HCT116 (cell line): ENCODE measurements at regions not wholly inside any gene's neighbourhood (a gene's known extent, or its start where the extent isn't known, plus 50 kb on each side); places are given as distances from the start of the nearest gene placed in this dataset.

ENCODE experiments used
- ATAC-seq: fragments of 200-7000 bp; cut with Tn5 transposase; 2 replicates; pipeline ENCODE4 v1.9.1; 2020; ENCODE audit warnings: mild to moderate bottlenecking, moderate library complexity
- BruUV-seq: library from RNA; stranded (reverse); fragments of 400-500 nt; replicated peaks from 2 replicates; lab custom pipeline; 2021; lab: Mats Ljungman, UMichigan
- CTCF ChIA-PET: fragments of 300-600 bp; sonication (Branson Sonifier 250); formaldehyde crosslinking; loops from one replicate; lab custom pipeline; 2021; ENCODE audit warnings: antibody characterized with exemption; lab: Charles Lee
- POLR2A ChIA-PET: fragments of 300-600, 350-600 bp; sonication (Branson Sonifier 250); formaldehyde crosslinking; loops from one replicate; lab custom pipeline; 2021; ENCODE audit warnings: antibody characterized with exemption; lab: Charles Lee
- RAD21 ChIA-PET, 2 experiments: fragments of 300-600 bp; sonication (Branson Sonifier 250); formaldehyde crosslinking; loops; one replicate each; lab custom pipeline; 2023; ENCODE audit warnings: low total read pairs in 2 of 2; ENCODE audit not compliant: uncharacterized antibody in 2 of 2, unreplicated experiment in 2 of 2, low non-redundant PET in 1 of 2; lab: Charles Lee
- DNase-seq: peaks from one replicate; pipeline ENCODE4 v3.0.0-alpha.2; 2010; ENCODE audit warnings: low read depth, low spot score
- H2AFZ ChIP-seq: fragments of 200-600 bp; shearing (Covaris generic), sonication (generic); 2 replicates; pipeline ENCODE4 v1.6.1; 2017; ENCODE audit warnings: low read depth, mixed run types, mixed read lengths, antibody characterized with exemption, low read length; ENCODE audit not compliant: poor library complexity, severe bottlenecking
- H3K27ac ChIP-seq: 2 replicates; pipeline ENCODE4 v1.5.1; 2012; ENCODE audit warnings: low read depth, low read length
- H3K27me3 ChIP-seq: fragments of 200-600 bp; sonication (generic); 2 replicates; pipeline ENCODE4 v1.6.1; 2016; ENCODE audit warnings: mixed run types, low read length, mixed read lengths; ENCODE audit not compliant: insufficient read depth
- H3K36me3 ChIP-seq, 2 experiments: fragments of 200-500 bp in 1 of 2; fragments of 200-600 bp in 1 of 2; sonication (Bioruptor generic) in 1 of 2; sonication (generic) in 1 of 2; 2 replicates each; pipeline versions ENCODE4 v1.5.1 to v1.6.1; 2014 to 2016; ENCODE audit warnings: low read length in 2 of 2, inconsistent platforms in 1 of 2, mixed read lengths in 1 of 2, mixed run types in 1 of 2; ENCODE audit not compliant: insufficient read depth in 2 of 2, control insufficient read depth in 1 of 2
- H3K4me1 ChIP-seq, 2 experiments: fragments of 200-600 bp in 1 of 2; sonication (generic) in 1 of 2; 2 replicates each; pipeline versions ENCODE4 v1.5.1 to v1.6.1; 2012 to 2017; ENCODE audit warnings: low read length in 2 of 2, inconsistent platforms in 1 of 2, mild to moderate bottlenecking in 1 of 2, mixed read lengths in 1 of 2, mixed run types in 1 of 2, moderate library complexity in 1 of 2; ENCODE audit not compliant: insufficient read depth in 2 of 2, control insufficient read depth in 1 of 2
- H3K4me2 ChIP-seq: fragments of 200-600 bp; sonication (generic); 2 replicates; pipeline ENCODE4 v1.6.1; 2017; ENCODE audit warnings: mixed run types, low read length, mixed read lengths
- H3K4me3 ChIP-seq, 2 experiments: fragments of 200-600 bp in 1 of 2; sonication (generic) in 1 of 2; replicated peaks in 1 of 2; 2 replicates each; pipeline ENCODE4 v1.5.1; 2011 to 2016; ENCODE audit warnings: low read length in 2 of 2, control low read depth in 1 of 2, low read depth in 1 of 2, mild to moderate bottlenecking in 1 of 2, mixed read lengths in 1 of 2, mixed run types in 1 of 2
- H3K79me2 ChIP-seq: fragments of 200-600 bp; sonication (generic); 2 replicates; pipeline ENCODE4 v1.6.1; 2017; ENCODE audit warnings: mild to moderate bottlenecking, mixed run types, low read length, moderate library complexity, mixed read lengths; ENCODE audit not compliant: insufficient read depth
- H3K9ac ChIP-seq: fragments of 200-600 bp; sonication (generic); 2 replicates; pipeline ENCODE4 v1.6.1; 2016; ENCODE audit warnings: low read length, mixed read lengths
- H3K9me2 ChIP-seq: fragments of 200-600 bp; sonication (generic), shearing (Covaris generic); 2 replicates; pipeline ENCODE4 v1.6.1; 2017; ENCODE audit warnings: mixed run types, mild to moderate bottlenecking, moderate library complexity; ENCODE audit not compliant: insufficient read depth
- H3K9me3 ChIP-seq, 2 experiments: fragments of 200-500 bp in 1 of 2; fragments of 200-600 bp in 1 of 2; sonication (Bioruptor generic) in 1 of 2; sonication (generic) in 1 of 2; 2 replicates each; pipeline ENCODE4 v1.6.1; 2014 to 2017; ENCODE audit warnings: low read length in 2 of 2, mixed read lengths in 2 of 2, inconsistent platforms in 1 of 2, low read depth in 1 of 2, mild to moderate bottlenecking in 1 of 2, mixed run types in 1 of 2, moderate library complexity in 1 of 2; ENCODE audit not compliant: control insufficient read depth in 1 of 2, insufficient read depth in 1 of 2
- H4K20me1 ChIP-seq: fragments of 200-600 bp; sonication (generic), shearing (Covaris generic); 2 replicates; pipeline ENCODE4 v1.6.1; 2017; ENCODE audit warnings: mixed run types, mild to moderate bottlenecking, moderate library complexity; ENCODE audit not compliant: insufficient read depth
- ATF3 ChIP-seq: IDR thresholded peaks from 2 replicates; pipeline ENCODE4 v1.6.1; 2012
- CBX3 ChIP-seq: IDR thresholded peaks from 2 replicates; pipeline ENCODE4 v1.6.1; 2012; ENCODE audit warnings: low read depth
- CTCF ChIP-seq, 3 experiments: fragments of 200-600 bp in 1 of 3; sonication (generic) in 1 of 3; IDR thresholded peaks in 2 of 3; conservative IDR thresholded peaks in 1 of 3; 2 replicates each; pipeline ENCODE4 v1.5.1; 2012 to 2017; ENCODE audit warnings: low read depth in 2 of 3, low read length in 2 of 3, antibody characterized with exemption in 1 of 3, borderline replicate concordance in 1 of 3, control low read depth in 1 of 3, mild to moderate bottlenecking in 1 of 3, mixed read lengths in 1 of 3, mixed run types in 1 of 3, moderate library complexity in 1 of 3; ENCODE audit not compliant: insufficient read depth in 1 of 3
- EGR1 ChIP-seq: IDR thresholded peaks from 2 replicates; pipeline ENCODE4 v1.6.1; 2012; ENCODE audit warnings: low read depth
- ELF1 ChIP-seq: IDR thresholded peaks from 2 replicates; pipeline ENCODE4 v1.6.1; 2012; ENCODE audit warnings: low read depth, borderline replicate concordance
- EZH2 ChIP-seq: fragments of 200-600 bp; sonication (generic); IDR thresholded peaks from 2 replicates; pipeline ENCODE4 v1.6.1; 2017; ENCODE audit warnings: antibody characterized with exemption, mixed run types
- EZH2phosphoT487 ChIP-seq: fragments of 200-600 bp; IDR thresholded peaks from 2 replicates; pipeline ENCODE4 v1.6.1; 2018; ENCODE audit warnings: antibody characterized with exemption, borderline replicate concordance
- FOSL1 ChIP-seq: IDR thresholded peaks from 2 replicates; pipeline ENCODE4 v1.6.1; 2012; ENCODE audit warnings: low read depth
- JUND ChIP-seq: IDR thresholded peaks from 2 replicates; pipeline ENCODE4 v1.6.1; 2012
- MAX ChIP-seq: IDR thresholded peaks from 2 replicates; pipeline ENCODE4 v1.6.1; 2012
- POLR2A ChIP-seq: IDR thresholded peaks from 2 replicates; pipeline ENCODE4 v1.7.0; 2011; ENCODE audit warnings: borderline replicate concordance; ENCODE audit not compliant: insufficient read depth, insufficient read length; ENCODE audit errors: extremely low read depth
- POLR2AphosphoS5 ChIP-seq: IDR thresholded peaks from 2 replicates; pipeline ENCODE4 v1.6.1; 2011; ENCODE audit warnings: mild to moderate bottlenecking, low read depth, low read length, moderate library complexity
- RAD21 ChIP-seq: IDR thresholded peaks from 2 replicates; pipeline ENCODE4 v1.6.1; 2012; ENCODE audit warnings: low read depth, mild to moderate bottlenecking
- SIN3A ChIP-seq: IDR thresholded peaks from 2 replicates; pipeline ENCODE4 v1.6.1; 2012; ENCODE audit warnings: low read depth
- SP1 ChIP-seq: IDR thresholded peaks from 2 replicates; pipeline ENCODE4 v1.6.1; 2012; ENCODE audit warnings: low read depth
- TCF7L2 ChIP-seq: IDR thresholded peaks from 2 replicates; pipeline ENCODE4 v1.7.0; 2011; ENCODE audit warnings: borderline replicate concordance, inconsistent platforms; ENCODE audit not compliant: insufficient read depth, insufficient read length; ENCODE audit errors: extremely low read depth
- ZFX ChIP-seq: fragments of 450-650 bp; IDR thresholded peaks from 2 replicates; pipeline ENCODE4 v1.6.1; 2017
- ZNF274 ChIP-seq: fragments of 200-500 bp; sonication (Bioruptor generic); IDR thresholded peaks from 2 replicates; pipeline ENCODE4 v1.6.1; 2014; ENCODE audit warnings: mild to moderate bottlenecking, low read depth, low read length, inconsistent platforms
- intact Hi-C: fragments of 100-400 bp; cut with micrococcal nuclease; formaldehyde crosslinking; loops from 2 replicates; pipeline ENCODE4 v1.10.0; 2022
- TF ChIP-seq, protein P1 (sequence below): IDR thresholded peaks from 2 replicates; pipeline ENCODE4 v1.6.1; 2012; ENCODE audit warnings: low read depth
- TF ChIP-seq, protein P2 (sequence below): IDR thresholded peaks from 2 replicates; pipeline ENCODE4 v1.6.1; 2011; ENCODE audit warnings: mild to moderate bottlenecking, low read length, moderate library complexity; ENCODE audit not compliant: insufficient replicate concordance; ENCODE audit errors: extremely low read depth

- no peak overlapping the region for H3K27ac ChIP-seq
- BruUV-seq, result no TSS peak
- TF ChIP-seq POLR2AphosphoS5 (no peak), CTCF (IDR thresholded peaks at IDR 0.05 in 2 of 3, conservative IDR thresholded peaks at IDR 0.05 in 1 of 3; ENCODE audit: borderline replicate concordance in 1 of 3, insufficient read depth in 1 of 3, low read depth in 2 of 3, low read length in 2 of 3) (no peak), MAX (no peak), ATF3 (no peak), JUND (no peak), ELF1 (no peak), CBX3 (no peak), EZH2 (no peak), SIN3A (no peak), TCF7L2 (no peak), EZH2phosphoT487 (no peak), RAD21 (no peak), ZNF274 (no peak), FOSL1 (no peak), EGR1 (no peak), SP1 (no peak), POLR2A (no peak), ZFX (no peak)
- TF ChIP-seq, protein P1, sequence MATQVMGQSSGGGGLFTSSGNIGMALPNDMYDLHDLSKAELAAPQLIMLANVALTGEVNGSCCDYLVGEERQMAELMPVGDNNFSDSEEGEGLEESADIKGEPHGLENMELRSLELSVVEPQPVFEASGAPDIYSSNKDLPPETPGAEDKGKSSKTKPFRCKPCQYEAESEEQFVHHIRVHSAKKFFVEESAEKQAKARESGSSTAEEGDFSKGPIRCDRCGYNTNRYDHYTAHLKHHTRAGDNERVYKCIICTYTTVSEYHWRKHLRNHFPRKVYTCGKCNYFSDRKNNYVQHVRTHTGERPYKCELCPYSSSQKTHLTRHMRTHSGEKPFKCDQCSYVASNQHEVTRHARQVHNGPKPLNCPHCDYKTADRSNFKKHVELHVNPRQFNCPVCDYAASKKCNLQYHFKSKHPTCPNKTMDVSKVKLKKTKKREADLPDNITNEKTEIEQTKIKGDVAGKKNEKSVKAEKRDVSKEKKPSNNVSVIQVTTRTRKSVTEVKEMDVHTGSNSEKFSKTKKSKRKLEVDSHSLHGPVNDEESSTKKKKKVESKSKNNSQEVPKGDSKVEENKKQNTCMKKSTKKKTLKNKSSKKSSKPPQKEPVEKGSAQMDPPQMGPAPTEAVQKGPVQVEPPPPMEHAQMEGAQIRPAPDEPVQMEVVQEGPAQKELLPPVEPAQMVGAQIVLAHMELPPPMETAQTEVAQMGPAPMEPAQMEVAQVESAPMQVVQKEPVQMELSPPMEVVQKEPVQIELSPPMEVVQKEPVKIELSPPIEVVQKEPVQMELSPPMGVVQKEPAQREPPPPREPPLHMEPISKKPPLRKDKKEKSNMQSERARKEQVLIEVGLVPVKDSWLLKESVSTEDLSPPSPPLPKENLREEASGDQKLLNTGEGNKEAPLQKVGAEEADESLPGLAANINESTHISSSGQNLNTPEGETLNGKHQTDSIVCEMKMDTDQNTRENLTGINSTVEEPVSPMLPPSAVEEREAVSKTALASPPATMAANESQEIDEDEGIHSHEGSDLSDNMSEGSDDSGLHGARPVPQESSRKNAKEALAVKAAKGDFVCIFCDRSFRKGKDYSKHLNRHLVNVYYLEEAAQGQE, result no peak
- TF ChIP-seq, protein P2, sequence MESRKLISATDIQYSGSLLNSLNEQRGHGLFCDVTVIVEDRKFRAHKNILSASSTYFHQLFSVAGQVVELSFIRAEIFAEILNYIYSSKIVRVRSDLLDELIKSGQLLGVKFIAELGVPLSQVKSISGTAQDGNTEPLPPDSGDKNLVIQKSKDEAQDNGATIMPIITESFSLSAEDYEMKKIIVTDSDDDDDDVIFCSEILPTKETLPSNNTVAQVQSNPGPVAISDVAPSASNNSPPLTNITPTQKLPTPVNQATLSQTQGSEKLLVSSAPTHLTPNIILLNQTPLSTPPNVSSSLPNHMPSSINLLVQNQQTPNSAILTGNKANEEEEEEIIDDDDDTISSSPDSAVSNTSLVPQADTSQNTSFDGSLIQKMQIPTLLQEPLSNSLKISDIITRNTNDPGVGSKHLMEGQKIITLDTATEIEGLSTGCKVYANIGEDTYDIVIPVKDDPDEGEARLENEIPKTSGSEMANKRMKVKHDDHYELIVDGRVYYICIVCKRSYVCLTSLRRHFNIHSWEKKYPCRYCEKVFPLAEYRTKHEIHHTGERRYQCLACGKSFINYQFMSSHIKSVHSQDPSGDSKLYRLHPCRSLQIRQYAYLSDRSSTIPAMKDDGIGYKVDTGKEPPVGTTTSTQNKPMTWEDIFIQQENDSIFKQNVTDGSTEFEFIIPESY, result no peak
- TF ChIP-seq, all 23 proteins: peak for 0
- no peak overlapping the region for H3K4me3 ChIP-seq
- no peaks in the 10 kb centered on the region for H3K9me2 ChIP-seq
- H3K79me2 ChIP-seq, result no peaks in the 10 kb centered on the region
- no peaks in the 10 kb centered on the region for H3K36me3 ChIP-seq
- H3K27me3 ChIP-seq, result peaks cover 12% of the 10 kb centered on the region; the same call in 1 of the 2 replicates
- H3K4me2 ChIP-seq, result no peak overlapping the region
- ChIA-PET CTCF (no interaction called here), POLR2A (no interaction called here), RAD21 (no interaction called here)
- H3K4me1 ChIP-seq, result no peaks in the 10 kb centered on the region
- no peak overlapping the region for H3K9ac ChIP-seq
- ATAC-seq (no peak), DNase-seq (no peak)
- intact Hi-C loops, result no loop called here
- H3K9me3 ChIP-seq, result no peaks in the 10 kb centered on the region
- no peak overlapping the region for H2AFZ ChIP-seq
- H4K20me1 ChIP-seq, result no peaks in the 10 kb centered on the region
These were observed 152.7 kb upstream of the POC5 start for GRCh38 chr5:75869891-75870290.
